CD4-positive, alpha-beta T cell (primary cell): ENCODE measurements at regions not wholly inside any gene's neighbourhood (a gene's known extent, or its start where the extent isn't known, plus 50 kb on each side); places are given as distances from the start of the nearest gene placed in this dataset.

ENCODE experiments used
- ATAC-seq: fragments of 200-7000 bp; cut with Tn5 transposase; one replicate; pipeline ENCODE4 v1.10.0; 2022; ENCODE audit warnings: mild to moderate bottlenecking; ENCODE audit not compliant: poor library complexity
- CTCF ChIA-PET: fragments of 350-600 bp; sonication (Branson Sonifier 250); formaldehyde crosslinking; loops from one replicate; lab custom pipeline; 2021; ENCODE audit warnings: antibody characterized with exemption, inconsistent platforms; lab: Charles Lee
- POLR2A ChIA-PET: fragments of 350-600 bp; sonication (Branson Sonifier 250); formaldehyde crosslinking; loops from one replicate; lab custom pipeline; 2021; ENCODE audit warnings: antibody characterized with exemption, inconsistent platforms; lab: Charles Lee
- DNase-seq, 14 experiments: peaks; one replicate each; pipeline ENCODE4 v3.0.0-alpha.2; 2013 to 2020; ENCODE audit warnings: mixed read lengths in 2 of 14
- H3K27ac ChIP-seq, 2 donors: one replicate each; pipeline versions ENCODE4 v1.5.1 to v1.7.0; 2013; ENCODE audit warnings: low read length in 2 of 2, low read depth in 1 of 2, mild to moderate bottlenecking in 1 of 2
- H3K27me3 ChIP-seq, 2 experiments: 1 replicate in 1 of 2; 2 replicates in 1 of 2; pipeline versions ENCODE4 v1.6.1 to v1.7.0; 2013; ENCODE audit warnings: low read length in 2 of 2, control low read depth in 1 of 2, mild to moderate bottlenecking in 1 of 2, moderate library complexity in 1 of 2; ENCODE audit not compliant: insufficient read depth in 2 of 2, control insufficient read depth in 1 of 2
- H3K36me3 ChIP-seq: one replicate; pipeline ENCODE4 v1.6.1; 2013; ENCODE audit warnings: low read length, control low read depth; ENCODE audit not compliant: insufficient read depth
- H3K4me1 ChIP-seq: one replicate; pipeline ENCODE4 v1.6.1; 2013; ENCODE audit warnings: low read length, control low read depth; ENCODE audit not compliant: insufficient read depth
- H3K4me3 ChIP-seq: one replicate; pipeline ENCODE4 v1.5.1; 2013; ENCODE audit warnings: mild to moderate bottlenecking, low read length, moderate library complexity
- H3K9me3 ChIP-seq, 2 experiments: 1 replicate in 1 of 2; 2 replicates in 1 of 2; pipeline versions ENCODE4 v1.6.1 to v1.7.0; 2013; ENCODE audit warnings: low read length in 2 of 2, mild to moderate bottlenecking in 2 of 2, control low read depth in 1 of 2, moderate library complexity in 1 of 2; ENCODE audit not compliant: control insufficient read depth in 1 of 2, insufficient read depth in 1 of 2
- H3K27ac Mint-ChIP-seq: one replicate; pipeline ENCODE4 v1.8.0; 2020; ENCODE audit warnings: mixed read lengths
- H3K27me3 Mint-ChIP-seq: one replicate; pipeline ENCODE4 v1.8.0; 2021; ENCODE audit warnings: mixed read lengths
- H3K36me3 Mint-ChIP-seq: one replicate; pipeline ENCODE4 v1.8.0; 2021; ENCODE audit warnings: low read depth, mixed read lengths
- H3K4me1 Mint-ChIP-seq: one replicate; pipeline ENCODE4 v1.8.0; 2021; ENCODE audit warnings: low read depth, mixed read lengths
- H3K4me3 Mint-ChIP-seq: one replicate; pipeline ENCODE4 v1.8.0; 2020; ENCODE audit warnings: mild to moderate bottlenecking, mixed read lengths
- H3K9me3 Mint-ChIP-seq: one replicate; pipeline ENCODE4 v1.8.0; 2020; ENCODE audit warnings: mixed read lengths
- intact Hi-C, 2 experiments: fragments of 100-400 bp; cut with DNase I in 1 of 2; cut with micrococcal nuclease in 1 of 2; formaldehyde crosslinking; loops; one replicate each; pipeline versions ENCODE4 v1.15.1 to v1.9.0; 2023 to 2025; cut with DNase I, micrococcal nuclease
- TF ChIP-seq, protein P1 (sequence below): fragments of 200-600 bp; IDR thresholded peaks from one replicate; pipeline ENCODE4 v1.8.0; 2022; ENCODE audit warnings: antibody characterized with exemption, mild to moderate bottlenecking

DNA sequence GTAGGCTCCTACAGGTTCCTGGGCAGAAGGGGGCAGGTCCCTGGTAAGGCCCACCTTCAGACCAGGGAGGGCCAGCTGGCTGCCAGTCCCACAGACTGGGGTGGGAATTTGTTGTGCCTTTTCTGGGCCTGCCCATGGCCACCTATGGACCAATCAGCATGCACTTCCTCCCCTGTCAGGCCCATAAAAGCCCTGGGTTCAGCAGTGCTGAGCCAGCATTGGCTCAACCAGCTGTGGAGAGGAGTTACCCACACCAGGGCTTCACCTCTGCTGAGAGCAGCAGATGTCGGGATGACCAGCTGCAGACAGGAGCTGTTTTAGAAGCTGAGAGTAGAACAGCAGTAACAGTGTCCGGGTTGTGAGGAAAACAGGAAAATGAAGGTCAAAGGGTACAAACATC is 373.4 kb upstream of the ACO1 start:
- ChIA-PET POLR2A (no interaction called here), CTCF (no interaction called here)
- DNase-seq = no peak

DNA sequence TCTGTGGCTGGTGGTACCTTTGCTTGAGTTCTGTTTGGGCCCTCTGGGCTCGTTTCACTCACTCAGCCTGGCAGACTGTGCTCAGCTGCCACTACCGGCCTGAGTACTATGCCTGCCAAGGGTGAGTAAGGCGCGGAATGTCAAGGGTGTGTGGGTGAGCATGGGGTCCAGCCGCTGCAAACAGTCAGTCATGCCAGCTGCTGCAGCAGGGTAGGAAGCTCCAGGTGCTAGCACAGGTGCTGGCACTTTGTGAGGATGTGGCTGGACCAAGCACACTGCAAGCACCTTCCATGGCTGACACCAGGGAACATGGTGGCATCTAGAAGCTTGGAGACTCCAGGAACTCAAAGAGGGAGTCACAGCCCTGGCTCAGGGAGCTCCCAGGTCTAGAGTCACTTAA is 368.6 kb upstream of the ACO1 start:
- Histone ChIP-seq H3K27ac (no peak overlapping the region), H3K36me3 (no peaks in the 10 kb centered on the region), H3K27me3 (no peaks in the 10 kb centered on the region), H3K9me3 (peaks cover 0 to 12% of the 10 kb centered on the region in 2 experiments), H3K4me3 (no peak overlapping the region), H3K4me1 (no peaks in the 10 kb centered on the region)
- DNase-seq = no peak
- POLR2A ChIA-PET = no interaction called here
- Mint-ChIP-seq H3K4me3 (no peak overlapping the region), H3K36me3 (no peaks in the 10 kb centered on the region), H3K4me1 (no peaks in the 10 kb centered on the region), H3K9me3 (no peaks in the 10 kb centered on the region), H3K27me3 (no peaks in the 10 kb centered on the region), H3K27ac (no peak overlapping the region)
- ATAC-seq = no peak
- intact Hi-C loops = no loop called here
- CTCF ChIA-PET = no interaction called here
- TF ChIP-seq, protein P1, sequence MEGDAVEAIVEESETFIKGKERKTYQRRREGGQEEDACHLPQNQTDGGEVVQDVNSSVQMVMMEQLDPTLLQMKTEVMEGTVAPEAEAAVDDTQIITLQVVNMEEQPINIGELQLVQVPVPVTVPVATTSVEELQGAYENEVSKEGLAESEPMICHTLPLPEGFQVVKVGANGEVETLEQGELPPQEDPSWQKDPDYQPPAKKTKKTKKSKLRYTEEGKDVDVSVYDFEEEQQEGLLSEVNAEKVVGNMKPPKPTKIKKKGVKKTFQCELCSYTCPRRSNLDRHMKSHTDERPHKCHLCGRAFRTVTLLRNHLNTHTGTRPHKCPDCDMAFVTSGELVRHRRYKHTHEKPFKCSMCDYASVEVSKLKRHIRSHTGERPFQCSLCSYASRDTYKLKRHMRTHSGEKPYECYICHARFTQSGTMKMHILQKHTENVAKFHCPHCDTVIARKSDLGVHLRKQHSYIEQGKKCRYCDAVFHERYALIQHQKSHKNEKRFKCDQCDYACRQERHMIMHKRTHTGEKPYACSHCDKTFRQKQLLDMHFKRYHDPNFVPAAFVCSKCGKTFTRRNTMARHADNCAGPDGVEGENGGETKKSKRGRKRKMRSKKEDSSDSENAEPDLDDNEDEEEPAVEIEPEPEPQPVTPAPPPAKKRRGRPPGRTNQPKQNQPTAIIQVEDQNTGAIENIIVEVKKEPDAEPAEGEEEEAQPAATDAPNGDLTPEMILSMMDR = no peak

More for the DNA sequence above, 373.4 kb upstream of the ACO1 start:
- no peak for ATAC-seq
- H3K27me3 Mint-ChIP-seq = no peaks in the 10 kb centered on the region
- no peaks in the 10 kb centered on the region for H3K9me3 Mint-ChIP-seq
- TF ChIP-seq, protein P1 = no peak
- H3K27me3 ChIP-seq = no peaks in the 10 kb centered on the region
- no peaks in the 10 kb centered on the region for H3K36me3 Mint-ChIP-seq
- no peaks in the 10 kb centered on the region for H3K4me1 ChIP-seq
- H3K4me3 ChIP-seq = no peak overlapping the region
- no peaks in the 10 kb centered on the region for H3K4me1 Mint-ChIP-seq
- no peaks in the 10 kb centered on the region for H3K36me3 ChIP-seq
- intact Hi-C loops = no loop called here
- no peak overlapping the region for H3K4me3 Mint-ChIP-seq
- peaks cover 0 to 15% of the 10 kb centered on the region in 2 experiments for H3K9me3 ChIP-seq
- no peak overlapping the region for H3K27ac Mint-ChIP-seq
- no peak overlapping the region for H3K27ac ChIP-seq

DNA sequence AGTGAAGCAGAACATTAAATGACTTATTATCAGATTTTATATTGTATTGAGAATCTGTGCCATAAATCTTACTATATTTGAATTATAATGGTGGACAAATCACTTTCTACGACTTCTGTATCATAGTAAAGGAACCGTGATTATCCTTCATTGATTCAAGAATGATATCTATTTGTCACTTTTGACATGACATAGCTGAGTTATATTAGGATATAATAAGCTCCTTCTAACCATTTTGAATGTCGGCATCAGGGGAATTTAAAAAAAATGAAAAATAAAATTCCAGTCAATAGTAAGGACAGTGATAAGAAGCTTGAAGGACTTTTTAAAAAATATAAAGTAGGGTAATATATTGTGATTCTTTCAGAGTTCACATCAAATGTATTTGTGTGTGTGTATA is 338.9 kb upstream of the ACO1 start:
- H3K4me3 Mint-ChIP-seq = no peak overlapping the region
- TF ChIP-seq, protein P1 = no peak

More for the DNA sequence above, 338.9 kb upstream of the ACO1 start:
- DNase-seq (no peak), ATAC-seq (no peak)
- no peaks in the 10 kb centered on the region for H3K4me1 Mint-ChIP-seq
- Histone ChIP-seq H3K27me3 (no peaks in the 10 kb centered on the region), H3K4me3 (no peak overlapping the region), H3K36me3 (no peaks in the 10 kb centered on the region), H3K27ac (no peak overlapping the region), H3K9me3 (no peaks in the 10 kb centered on the region), H3K4me1 (no peaks in the 10 kb centered on the region)
- CTCF ChIA-PET = no interaction called here
- POLR2A ChIA-PET = no interaction called here
- no peaks in the 10 kb centered on the region for H3K36me3 Mint-ChIP-seq
- no peaks in the 10 kb centered on the region for H3K27me3 Mint-ChIP-seq
- H3K9me3 Mint-ChIP-seq = peaks cover under 1% of the 10 kb centered on the region
- no peak overlapping the region for H3K27ac Mint-ChIP-seq
- intact Hi-C loops = no loop called here
